SK-N-SH treated with all-trans-retinoic acid at 6 μM for 48 hours (cell line): ENCODE measurements at regions not wholly inside any gene's neighbourhood (a gene's known extent, or its start where the extent isn't known, plus 50 kb on each side); places are given as distances from the start of the nearest gene placed in this dataset.

Source experiments
- ATAC-seq: fragments of 200-7000 bp; cut with Tn5 transposase; 3 replicates; pipeline ENCODE4 v1.9.1; 2020; ENCODE audit warnings: mild to moderate bottlenecking, moderate library complexity
- ARNTL ChIP-seq: fragments of 450-650 bp; formaldehyde crosslinking; IDR thresholded peaks from 2 replicates; pipeline ENCODE4 v1.5.0; 2020; ENCODE audit warnings: low read depth, mild to moderate bottlenecking, moderate library complexity, borderline replicate concordance
- CREB5 ChIP-seq: fragments of 250-450 bp; sonication (Bioruptor Pico); IDR thresholded peaks from 2 replicates; pipeline ENCODE4 v1.5.1; 2020; ENCODE audit warnings: low read depth, mild to moderate bottlenecking, moderate library complexity
- CSDC2 ChIP-seq: fragments of 250-450 bp; sonication (Bioruptor Pico); IDR thresholded peaks from 2 replicates; pipeline ENCODE4 v1.5.0; 2020; ENCODE audit warnings: mild to moderate bottlenecking, moderate library complexity
- CSRNP3 ChIP-seq: fragments of 250-450 bp; sonication (Bioruptor Pico); IDR thresholded peaks from 2 replicates; pipeline ENCODE4 v1.5.1; 2021; ENCODE audit warnings: mild to moderate bottlenecking, moderate library complexity
- ESRRG ChIP-seq: fragments of 250-450 bp; sonication (Bioruptor Pico); IDR thresholded peaks from 2 replicates; pipeline ENCODE4 v1.6.1; 2021; ENCODE audit warnings: mild to moderate bottlenecking
- GLIS3 ChIP-seq: fragments of 250-450 bp; sonication (Bioruptor Pico); IDR thresholded peaks from 2 replicates; pipeline ENCODE4 v1.5.0; 2020; ENCODE audit warnings: mild to moderate bottlenecking, moderate library complexity
- ISL1 ChIP-seq: fragments of 250-450 bp; sonication (Bioruptor Pico); IDR thresholded peaks from 2 replicates; pipeline ENCODE4 v2.1.2; 2022; ENCODE audit warnings: mild to moderate bottlenecking, moderate library complexity
- OSR1 ChIP-seq: fragments of 250-450 bp; sonication (Bioruptor Pico); IDR thresholded peaks from 2 replicates; pipeline ENCODE4 v1.8.0; 2022; ENCODE audit warnings: moderate library complexity, mild to moderate bottlenecking, inconsistent platforms
- PPARA ChIP-seq: fragments of 250-450 bp; sonication (Bioruptor Pico); IDR thresholded peaks from 2 replicates; pipeline ENCODE4 v1.5.0; 2020; ENCODE audit warnings: mild to moderate bottlenecking, borderline replicate concordance
- RARB ChIP-seq: fragments of 250-450 bp; sonication (Bioruptor Pico); IDR thresholded peaks from 2 replicates; pipeline ENCODE4 v1.8.0; 2021; ENCODE audit warnings: mild to moderate bottlenecking, moderate library complexity
- SNAI2 ChIP-seq: fragments of 250-450 bp; sonication (Bioruptor Pico); IDR thresholded peaks from 2 replicates; pipeline ENCODE4 v1.5.0; 2020; ENCODE audit warnings: mild to moderate bottlenecking, moderate library complexity
- TCF4 ChIP-seq: fragments of 250-450 bp; sonication (Bioruptor Pico); IDR thresholded peaks from 2 replicates; pipeline ENCODE4 v1.8.0; 2021; ENCODE audit warnings: mild to moderate bottlenecking, moderate library complexity, borderline replicate concordance
- TOX ChIP-seq: fragments of 250-450 bp; sonication (Bioruptor Pico); IDR thresholded peaks from 2 replicates; pipeline ENCODE4 v1.8.0; 2021; ENCODE audit warnings: mild to moderate bottlenecking, moderate library complexity, borderline replicate concordance
- TSHZ2 ChIP-seq: fragments of 250-450 bp; sonication (Bioruptor Pico); IDR thresholded peaks from 2 replicates; pipeline ENCODE4 v1.5.0; 2020; ENCODE audit warnings: mild to moderate bottlenecking, moderate library complexity
- ZC3H10 ChIP-seq: fragments of 250-450 bp; sonication (Bioruptor Pico); IDR thresholded peaks from 2 replicates; pipeline ENCODE4 v1.5.1; 2021; ENCODE audit warnings: mild to moderate bottlenecking, moderate library complexity
- ZFP3 ChIP-seq: fragments of 250-450 bp; sonication (Bioruptor Pico); IDR thresholded peaks from 2 replicates; pipeline ENCODE4 v1.5.0; 2020; ENCODE audit warnings: mild to moderate bottlenecking, moderate library complexity
- ZFP30 ChIP-seq: fragments of 450-650 bp; formaldehyde crosslinking; IDR thresholded peaks from 2 replicates; pipeline ENCODE4 v1.5.0; 2022; ENCODE audit warnings: mild to moderate bottlenecking, moderate library complexity
- ZNF565 ChIP-seq: fragments of 450-650 bp; formaldehyde crosslinking; conservative IDR thresholded peaks from 2 replicates; pipeline ENCODE4 v1.5.0; 2020; ENCODE audit warnings: low read depth, mild to moderate bottlenecking, moderate library complexity
- ZNF70 ChIP-seq: fragments of 450-650 bp; formaldehyde crosslinking; IDR thresholded peaks from 2 replicates; pipeline ENCODE4 v1.5.0; 2020; ENCODE audit warnings: mild to moderate bottlenecking, moderate library complexity
- ZNF8 ChIP-seq: fragments of 450-650 bp; formaldehyde crosslinking; IDR thresholded peaks from 2 replicates; pipeline ENCODE4 v1.5.0; 2020; ENCODE audit warnings: mild to moderate bottlenecking, moderate library complexity

GRCh38 chr5:125812651-125813050, 610.6 kb upstream of the GRAMD2B start:
- no peak for TF ChIP-seq SNAI2
- no peak for TF ChIP-seq TCF4 (CRISPR knock-in tag)
- TF ChIP-seq PPARA (CRISPR knock-in tag): no peak
- TF ChIP-seq ZNF8 (CRISPR knock-in tag): no peak
- TF ChIP-seq CSDC2 (CRISPR knock-in tag): no peak
- TF ChIP-seq ZNF70 (CRISPR knock-in tag): no peak
- no peak for TF ChIP-seq ZFP3 (CRISPR knock-in tag)
- TF ChIP-seq ISL1 (CRISPR knock-in tag): no peak
- no peak for TF ChIP-seq RARB (CRISPR knock-in tag)
- no peak for TF ChIP-seq CREB5 (CRISPR knock-in tag)
- TF ChIP-seq CSRNP3 (CRISPR knock-in tag): no peak
- ATAC-seq: no peak

GRCh38 chr5:125813221-125813974, 609.8 kb upstream of the GRAMD2B start:
- TF ChIP-seq GLIS3: no peak
- TF ChIP-seq, all 23 proteins: peak for 0
- no peak for ATAC-seq

GRCh38 chr5:125814119-125814518, 609.1 kb upstream of the GRAMD2B start:
- no peak for ATAC-seq

GRCh38 chr5:125823572-125823971, 599.6 kb upstream of the GRAMD2B start:
- TF ChIP-seq ZC3H10 (CRISPR knock-in tag) (no peak), ISL1 (CRISPR knock-in tag) (no peak), ZNF8 (CRISPR knock-in tag) (no peak), TSHZ2 (no peak), ZNF565 (CRISPR knock-in tag) (no peak), OSR1 (CRISPR knock-in tag) (no peak), TCF4 (CRISPR knock-in tag) (no peak), CSDC2 (CRISPR knock-in tag) (no peak), PPARA (CRISPR knock-in tag) (no peak), ZNF70 (CRISPR knock-in tag) (no peak), ZFP3 (CRISPR knock-in tag) (no peak), CREB5 (CRISPR knock-in tag) (no peak), ZFP30 (CRISPR knock-in tag) (no peak), ARNTL (CRISPR knock-in tag) (no peak)
- no peak for ATAC-seq

More at GRCh38 chr5:125814119-125814518, 609.1 kb upstream of the GRAMD2B start:
- TF ChIP-seq ZNF565 (CRISPR knock-in tag): no peak
- TF ChIP-seq CSRNP3 (CRISPR knock-in tag): no peak
- no peak for TF ChIP-seq ESRRG (CRISPR knock-in tag)
- no peak for TF ChIP-seq ZNF8 (CRISPR knock-in tag)
- TF ChIP-seq TOX (CRISPR knock-in tag): no peak
- no peak for TF ChIP-seq GLIS3
- no peak for TF ChIP-seq ZFP3 (CRISPR knock-in tag)
